GM18511 (cell line): ENCODE measurements at regions not wholly inside any gene's neighbourhood (a gene's known extent, or its start where the extent isn't known, plus 50 kb on each side); places are given as distances from the start of the nearest gene placed in this dataset.

ENCODE experiments used
- ATAC-seq: cut with Tn5 transposase; IDR thresholded peaks from one replicate; pipeline ENCODE4 v1.9.1; 2021; ENCODE audit warnings: mild to moderate bottlenecking, moderate library complexity; ENCODE audit not compliant: unreplicated experiment

DNA sequence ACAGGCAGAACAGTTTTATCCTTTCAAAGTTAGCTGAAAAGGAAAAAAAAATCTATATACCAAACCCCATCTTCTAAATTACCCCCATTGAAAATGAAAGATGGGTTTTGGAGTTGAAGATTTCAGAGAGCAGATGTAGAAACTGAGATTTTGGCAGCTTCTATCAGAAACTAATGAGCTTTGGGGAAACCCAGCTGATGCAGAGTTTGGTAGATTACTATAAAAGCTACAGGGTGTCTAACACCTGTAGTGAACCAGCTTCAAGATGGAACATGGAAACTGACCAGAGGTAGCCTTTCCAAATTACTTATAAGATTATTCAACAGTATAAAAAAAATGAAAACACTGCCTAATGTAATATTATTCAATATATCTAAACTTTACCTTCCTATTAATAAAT lies 583.1 kb downstream of the XIRP2 start:
- peak; percentile 42 for ATAC-seq

DNA sequence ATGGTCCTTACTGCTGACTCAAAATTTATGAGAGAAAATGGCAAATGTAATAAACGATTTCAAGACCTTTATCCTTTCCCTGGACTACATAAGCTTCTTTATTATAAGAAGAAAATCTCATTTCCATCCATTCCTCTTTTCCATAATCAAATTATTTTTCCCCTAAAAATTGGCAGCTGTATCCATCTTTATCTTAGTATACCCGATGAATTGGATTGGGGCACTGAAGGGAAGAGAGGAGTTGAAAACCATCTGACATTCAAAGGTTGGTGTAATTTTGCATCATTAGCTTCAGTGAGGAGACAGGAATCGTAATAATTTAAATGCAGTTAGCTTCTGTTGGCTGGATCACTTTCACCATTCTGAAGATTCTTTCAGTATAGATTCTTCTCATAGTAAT lies 574.1 kb downstream of the XIRP2 start:
- no peak for ATAC-seq

DNA sequence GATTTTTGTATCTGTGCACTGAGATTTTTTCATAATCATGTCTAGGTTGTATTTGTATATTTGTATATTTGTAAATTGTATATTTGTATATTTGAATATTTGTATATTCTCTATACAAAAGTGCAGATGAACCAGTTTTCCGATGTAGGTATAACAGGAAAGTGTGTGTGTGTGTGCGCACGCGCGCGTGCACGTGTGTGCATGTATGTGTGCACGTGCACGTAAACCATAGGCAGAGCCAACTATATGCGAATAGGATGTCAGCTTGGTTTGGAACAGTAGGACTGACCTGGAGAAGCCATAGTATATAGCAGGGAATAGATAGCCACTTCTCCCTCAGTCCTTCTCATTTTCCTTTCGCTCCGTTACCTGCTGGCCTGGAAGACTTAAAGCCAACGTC lies 565.8 kb downstream of the XIRP2 start:
- no peak for ATAC-seq

DNA sequence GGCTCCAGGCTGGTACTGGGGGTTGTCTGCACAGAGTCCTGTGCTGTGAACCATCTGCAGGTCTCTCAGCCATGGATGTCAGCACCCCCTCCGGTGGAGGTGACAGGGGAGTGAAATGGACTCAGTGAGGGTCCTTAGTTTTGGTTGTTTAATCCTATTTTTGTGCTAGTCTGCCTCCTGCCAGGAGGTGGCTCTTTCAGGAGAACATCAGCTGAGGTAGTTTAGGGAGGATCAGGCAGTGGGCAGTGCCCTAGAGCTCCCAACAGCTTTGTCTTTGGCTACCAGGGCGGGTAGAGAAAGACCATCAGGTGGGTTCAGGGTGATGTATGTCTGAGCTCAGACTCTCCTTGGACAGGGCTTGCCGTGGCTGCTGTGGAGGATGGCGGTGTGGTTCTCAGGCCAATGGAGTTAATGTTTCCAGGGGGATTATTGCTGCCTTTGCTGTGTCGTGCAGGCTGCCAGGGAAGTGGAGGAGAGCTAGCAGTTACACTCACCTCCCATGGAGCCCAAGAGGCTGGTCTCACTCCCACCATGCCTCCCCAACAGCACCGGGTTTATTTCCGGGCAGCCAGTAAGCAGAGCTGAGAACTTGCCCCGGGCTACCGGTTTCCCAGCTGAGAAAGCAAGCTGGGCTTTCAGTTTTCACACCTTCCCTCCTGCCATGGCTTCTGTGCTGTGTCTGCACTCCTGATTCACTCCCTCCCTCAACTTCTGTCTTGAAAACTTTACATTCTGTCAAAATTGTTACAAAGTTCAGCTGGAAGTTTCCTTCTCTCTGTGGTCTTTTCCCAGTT lies 563.4 kb downstream of the XIRP2 start:
- ATAC-seq, result no peak

DNA sequence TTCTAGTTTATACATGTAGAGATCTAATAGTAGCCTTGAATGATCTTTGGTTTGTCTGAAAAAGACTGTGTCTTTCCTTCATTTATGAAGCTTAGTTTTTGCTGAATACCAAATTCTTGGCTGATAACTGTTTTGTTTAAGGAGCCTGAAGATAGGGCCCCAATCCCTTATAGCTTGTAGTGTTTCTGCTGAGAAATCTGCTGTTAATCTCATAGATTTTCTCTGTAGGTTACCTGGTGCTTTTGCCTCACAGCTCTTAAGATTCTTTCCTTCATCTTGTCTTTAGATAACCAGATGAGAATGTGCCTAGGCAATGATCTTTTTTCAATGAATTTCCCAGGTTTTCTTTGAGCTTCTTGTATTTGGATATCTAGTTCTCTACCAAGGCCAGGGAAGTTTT lies 562.1 kb downstream of the XIRP2 start:
- no peak for ATAC-seq

DNA sequence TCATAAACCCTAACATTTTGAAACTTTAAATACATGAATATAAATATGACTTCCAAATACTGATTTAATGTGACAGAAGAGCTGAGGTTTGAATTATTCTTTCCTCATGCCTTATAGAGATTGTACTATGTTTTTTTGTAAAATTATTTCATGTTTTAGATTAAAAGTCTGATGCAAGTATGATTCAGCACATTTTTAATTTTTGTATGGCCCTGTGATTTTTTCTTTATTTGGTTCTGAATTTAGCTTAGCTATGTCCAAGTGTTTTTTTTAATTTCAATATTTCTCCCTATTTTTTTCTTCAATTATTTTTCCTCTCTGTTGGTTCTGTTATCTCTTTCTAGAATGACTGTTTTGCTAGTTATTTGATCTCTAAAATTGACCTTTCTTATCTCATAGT lies 552.1 kb downstream of the XIRP2 start:
- no peak for ATAC-seq

DNA sequence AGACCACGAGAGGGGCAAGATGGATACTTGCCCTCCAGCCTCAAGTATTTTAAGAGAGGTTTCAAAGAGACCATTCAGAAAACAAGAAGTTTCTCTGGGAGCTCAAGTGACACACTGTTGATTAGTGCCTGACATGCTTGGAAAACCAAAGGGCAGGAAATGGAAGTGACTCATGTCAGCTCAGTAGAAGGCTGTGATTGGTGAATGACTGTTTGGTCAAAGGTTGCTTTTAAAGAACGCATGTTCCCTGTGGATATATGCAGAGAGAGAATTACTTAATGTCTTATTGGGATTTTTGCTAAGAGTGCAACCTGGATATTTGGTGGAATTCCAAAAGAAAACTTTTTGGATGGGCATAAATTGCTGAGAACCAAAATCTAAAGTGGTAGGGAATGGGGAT lies 549.9 kb downstream of the XIRP2 start:
- ATAC-seq, result no peak

DNA sequence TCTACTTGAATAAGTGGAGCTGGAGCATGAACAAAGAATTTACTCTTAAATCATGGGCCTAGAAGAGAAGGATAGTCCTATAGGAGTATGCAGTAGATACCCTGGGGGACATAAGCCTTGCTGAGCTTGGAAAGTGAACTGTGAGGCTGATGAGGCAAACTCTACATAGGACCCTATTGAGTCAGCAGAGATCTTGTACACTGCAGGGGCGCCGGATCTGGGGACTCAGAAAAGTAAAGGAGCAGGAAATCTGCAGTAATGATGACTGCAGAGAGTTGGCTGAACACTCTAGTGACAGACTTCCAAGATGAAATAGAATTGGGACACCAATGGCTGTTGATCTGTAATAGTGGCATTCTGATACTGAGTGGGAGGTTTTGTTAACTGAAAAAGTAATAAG lies 543.7 kb downstream of the XIRP2 start:
- ATAC-seq, result no peak

DNA sequence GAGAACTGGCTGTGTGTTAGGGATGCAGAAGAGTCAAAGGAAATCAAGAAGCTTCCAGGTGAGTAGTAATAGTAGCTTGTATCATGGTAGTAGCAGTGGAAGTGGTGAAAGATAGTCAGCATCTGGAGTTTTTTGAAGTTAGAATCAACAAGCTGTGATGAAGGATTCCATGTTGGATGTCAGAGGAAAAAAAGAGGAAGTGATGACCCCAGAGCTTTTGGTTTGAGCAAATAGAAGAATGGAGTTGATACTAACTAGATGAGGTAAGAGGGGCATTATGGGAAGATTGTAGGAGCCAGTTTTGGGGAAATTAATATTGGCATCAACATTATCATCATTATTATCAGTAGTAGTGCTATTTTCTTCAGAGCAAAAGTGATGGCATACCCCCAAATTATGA lies 542.2 kb downstream of the XIRP2 start:
- ATAC-seq, result no peak

DNA sequence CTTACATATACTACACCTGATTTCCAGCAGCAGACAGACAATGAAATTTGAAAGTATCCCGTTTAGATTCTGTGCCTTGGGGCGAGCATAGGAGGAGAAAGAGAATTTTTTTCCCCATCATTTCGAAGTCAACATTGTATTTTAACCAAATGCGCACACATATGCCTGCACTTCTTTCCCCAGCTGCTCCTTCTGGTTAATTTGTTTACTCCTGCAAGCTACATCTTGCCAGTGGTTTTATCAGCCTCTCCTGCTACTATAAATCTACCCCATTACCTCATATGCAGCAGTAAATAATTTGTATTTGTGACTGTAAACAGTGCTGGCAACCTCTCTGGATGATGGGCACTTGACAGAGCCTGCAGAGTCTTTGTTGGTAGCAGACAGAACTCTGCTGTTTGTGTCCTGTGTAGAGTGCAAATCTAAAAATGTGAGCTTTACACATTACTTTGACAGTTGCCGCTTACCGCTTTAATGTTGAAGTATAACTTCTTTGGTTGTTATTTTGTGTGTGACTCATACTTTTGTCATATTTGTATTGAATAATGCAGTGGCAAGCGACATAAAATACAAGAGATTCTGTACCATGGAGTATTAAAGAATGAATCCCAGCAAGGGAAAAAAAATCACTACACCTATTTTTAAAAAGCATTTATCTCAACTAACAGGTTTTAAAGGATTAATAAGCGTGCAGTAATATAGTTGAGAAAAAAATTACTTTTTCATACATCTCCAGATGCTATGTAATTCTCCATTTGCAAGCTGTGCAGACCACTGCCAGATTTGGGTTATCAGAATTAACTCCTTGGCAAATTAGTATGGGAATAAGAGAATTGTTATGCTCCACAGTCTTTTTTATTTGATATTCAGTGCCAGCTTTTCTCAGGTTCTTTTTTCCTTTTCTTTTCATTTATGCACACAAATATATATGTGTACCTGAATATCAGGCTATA lies 536.8 kb downstream of the XIRP2 start:
- no peak for ATAC-seq

DNA sequence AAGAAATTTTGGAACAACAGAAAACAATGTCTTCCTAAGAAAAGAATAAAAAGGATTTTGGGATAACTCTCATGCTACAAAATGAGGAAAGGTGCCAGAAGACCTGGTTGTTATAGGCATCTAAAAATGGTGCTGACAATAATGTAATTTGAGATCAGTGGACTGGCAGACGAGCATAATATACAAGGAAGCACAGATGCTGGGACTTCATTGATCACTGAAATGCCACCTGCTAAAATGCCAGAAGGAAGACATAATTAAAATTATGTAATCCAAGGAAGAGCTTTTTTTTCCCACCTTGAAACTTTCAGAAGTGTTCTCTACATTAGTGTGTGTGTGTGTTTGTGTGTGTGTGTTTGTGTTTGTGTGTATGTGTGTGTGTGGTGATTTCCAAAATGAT lies 535.9 kb downstream of the XIRP2 start:
- ATAC-seq, result no peak

DNA sequence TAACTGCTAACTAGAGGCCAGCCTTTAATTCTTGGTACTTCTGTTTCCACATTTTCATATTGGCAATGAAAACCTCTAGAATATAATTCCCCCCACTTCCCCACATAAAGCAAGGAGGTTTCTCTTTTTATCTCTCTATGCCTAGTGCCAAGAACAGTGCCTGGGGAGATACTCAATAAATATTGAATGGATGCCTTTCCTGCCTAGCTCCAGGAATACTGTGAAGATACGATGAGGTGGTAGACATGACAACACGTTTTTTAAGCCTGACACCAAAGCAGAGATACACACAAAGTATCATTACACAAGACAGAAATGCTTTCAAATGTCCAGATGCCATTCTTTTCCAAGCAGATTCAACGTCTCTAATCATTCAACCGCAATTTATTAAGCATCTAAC lies 535.5 kb downstream of the XIRP2 start:
- no peak for ATAC-seq

DNA sequence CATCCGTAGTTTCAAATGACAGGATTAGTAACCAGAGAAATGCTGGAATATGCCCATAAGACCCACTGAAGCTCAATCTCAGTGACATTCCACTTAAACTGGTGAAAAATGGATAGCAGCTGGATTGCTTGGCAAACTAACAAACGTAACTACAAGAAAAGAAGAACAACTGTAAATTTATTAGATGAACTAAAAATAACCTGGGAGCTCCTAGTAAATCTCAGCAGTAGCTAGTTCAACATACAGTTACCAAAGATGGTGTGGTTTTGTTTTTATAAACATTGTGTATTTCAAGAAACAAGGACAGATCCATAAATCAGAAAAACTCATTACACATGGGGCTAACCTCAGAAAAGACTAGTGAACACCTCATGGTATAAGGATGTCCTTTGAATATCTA lies 531.9 kb downstream of the XIRP2 start:
- ATAC-seq, result no peak

DNA sequence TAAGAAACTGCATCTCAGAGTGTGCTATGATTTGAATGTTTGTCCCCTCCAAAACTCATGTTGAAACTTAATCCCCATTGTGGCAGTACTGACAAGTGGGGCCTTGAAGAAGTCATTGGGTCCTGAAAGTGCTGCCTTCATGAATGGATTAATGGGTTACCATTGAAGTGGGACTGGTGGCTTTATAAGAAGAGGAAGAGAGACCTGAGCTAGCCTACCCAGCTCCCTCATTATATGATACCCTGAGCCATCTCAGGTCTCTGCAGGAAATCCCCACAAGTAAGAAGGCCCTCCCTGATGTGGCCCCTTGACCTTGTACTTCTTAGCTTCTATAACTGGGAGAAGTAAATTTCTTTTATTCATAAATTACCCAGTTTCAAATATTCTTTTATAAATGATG lies 526.8 kb downstream of the XIRP2 start:
- ATAC-seq, result no peak

DNA sequence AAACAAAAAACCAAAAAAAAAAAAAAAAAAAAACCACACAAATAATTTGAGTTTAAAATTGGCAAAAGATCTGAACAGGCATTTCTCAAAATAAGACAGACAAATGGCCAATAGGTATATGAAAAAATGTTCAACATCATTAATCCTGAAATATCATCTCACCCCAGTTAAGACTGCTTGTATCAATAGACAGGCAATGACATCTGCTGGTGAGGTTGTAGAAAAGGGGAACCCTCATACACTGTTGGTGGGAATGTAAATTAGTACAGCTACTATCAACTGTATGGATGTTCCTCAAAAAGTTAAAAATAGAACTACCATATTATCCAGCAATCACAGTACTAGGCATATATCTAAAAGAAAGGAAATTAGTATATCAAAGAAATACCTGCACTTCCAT lies 523.1 kb downstream of the XIRP2 start:
- ATAC-seq, result no peak

DNA sequence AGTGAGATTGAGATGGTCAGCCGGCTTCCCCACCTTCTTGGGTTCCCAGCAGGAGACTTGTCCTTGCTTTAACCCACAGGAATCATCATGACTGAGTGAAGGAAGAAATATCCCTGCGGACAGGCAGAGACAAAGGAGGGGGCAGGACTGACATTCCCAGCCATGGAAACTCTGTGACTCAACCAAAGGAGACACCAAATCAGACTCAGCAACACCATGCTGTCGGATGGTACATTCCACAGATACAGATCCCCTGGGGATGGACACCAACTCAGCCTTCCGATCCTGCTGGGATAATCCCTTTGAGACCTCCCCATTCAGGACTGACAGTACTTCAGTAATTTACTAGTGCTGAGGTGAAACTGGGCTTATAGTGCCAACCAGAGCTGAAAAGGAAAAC lies 518.3 kb downstream of the XIRP2 start:
- ATAC-seq, result no peak

DNA sequence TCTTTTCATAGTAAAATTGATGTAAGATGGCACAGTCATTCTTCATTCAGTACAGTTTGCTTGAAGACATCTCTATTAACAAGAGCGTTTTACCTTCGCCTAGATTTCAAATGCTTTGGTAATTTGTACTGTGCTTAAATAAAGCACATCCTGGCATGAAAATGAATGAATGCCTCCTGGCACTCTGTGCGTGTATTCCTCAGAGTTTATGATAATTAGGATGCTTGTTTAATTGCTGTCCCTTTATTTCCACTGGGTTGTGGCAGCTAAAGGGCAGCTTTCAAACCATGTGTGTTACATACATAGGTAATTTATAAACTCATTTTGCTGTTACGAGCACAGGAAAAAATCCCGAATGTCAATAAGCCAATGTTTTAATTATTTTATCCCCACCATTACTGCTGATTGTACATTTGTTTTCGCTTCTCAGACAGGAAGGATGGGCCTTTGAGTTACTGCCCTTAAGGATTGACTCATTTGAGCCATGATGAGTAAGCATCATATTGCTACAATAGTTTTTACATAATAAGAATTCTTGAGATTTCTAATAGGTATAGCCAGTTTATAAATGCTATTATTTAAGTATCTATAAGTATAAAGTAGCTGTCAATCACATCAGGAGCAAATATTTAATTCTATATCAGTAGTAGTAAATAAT lies 516.5 kb downstream of the XIRP2 start:
- no peak for ATAC-seq

DNA sequence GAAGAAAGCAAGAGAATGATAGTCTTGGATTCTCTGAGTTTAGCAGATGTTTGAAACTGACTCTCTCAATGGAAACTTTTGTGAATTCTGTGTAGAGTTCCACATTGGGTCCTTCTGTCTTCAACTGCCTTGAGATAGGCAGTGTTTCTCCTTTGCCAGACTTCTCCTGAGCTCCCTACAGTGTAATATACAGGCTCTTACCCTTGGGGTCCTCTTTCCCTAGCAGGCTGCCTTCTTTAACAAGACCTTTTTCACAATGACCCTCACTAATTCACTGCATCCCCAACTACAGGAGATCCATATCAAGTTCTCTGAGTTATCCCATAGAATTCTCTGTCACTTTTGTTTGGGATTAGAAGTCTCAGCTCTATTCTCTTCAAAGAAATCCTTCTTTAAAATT lies 513.0 kb downstream of the XIRP2 start:
- no peak for ATAC-seq

DNA sequence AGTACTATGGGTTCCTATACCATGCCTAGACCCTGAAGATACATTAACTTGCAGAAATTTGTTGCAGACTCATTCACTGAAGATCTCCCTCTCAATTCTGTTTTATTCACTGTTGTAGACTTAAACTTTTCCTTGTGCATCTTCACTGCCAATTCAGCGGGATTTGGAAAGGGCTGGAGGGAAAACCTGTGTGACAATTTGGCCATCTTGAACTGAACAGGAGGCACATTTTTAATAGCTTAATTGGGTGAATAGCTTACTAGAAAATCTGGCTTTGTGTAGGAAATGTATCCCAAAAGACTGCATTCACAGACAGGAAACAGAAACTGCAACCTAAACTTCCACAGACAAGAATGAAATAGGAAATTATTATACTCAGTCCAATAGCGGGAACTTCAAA lies 512.3 kb downstream of the XIRP2 start:
- ATAC-seq, result no peak

DNA sequence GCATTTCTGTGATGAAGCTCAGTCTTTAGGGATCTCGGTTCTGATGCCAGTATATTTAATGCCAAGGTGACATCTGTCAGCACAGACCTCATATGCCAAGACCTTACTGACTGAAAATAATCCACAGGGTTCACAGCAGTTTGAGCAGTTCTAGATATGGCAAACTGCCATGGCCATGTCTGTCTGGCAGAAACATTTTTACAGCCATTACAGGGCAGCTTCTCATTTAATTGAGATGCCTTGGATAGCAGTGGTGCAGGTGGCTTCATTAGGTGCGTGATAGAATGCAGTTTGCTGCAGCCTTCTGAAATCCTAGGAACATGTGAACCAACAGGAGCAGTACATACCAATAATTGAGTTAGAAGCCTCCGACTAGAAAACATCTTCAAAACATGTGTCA lies 510.6 kb downstream of the XIRP2 start:
- no peak for ATAC-seq

DNA sequence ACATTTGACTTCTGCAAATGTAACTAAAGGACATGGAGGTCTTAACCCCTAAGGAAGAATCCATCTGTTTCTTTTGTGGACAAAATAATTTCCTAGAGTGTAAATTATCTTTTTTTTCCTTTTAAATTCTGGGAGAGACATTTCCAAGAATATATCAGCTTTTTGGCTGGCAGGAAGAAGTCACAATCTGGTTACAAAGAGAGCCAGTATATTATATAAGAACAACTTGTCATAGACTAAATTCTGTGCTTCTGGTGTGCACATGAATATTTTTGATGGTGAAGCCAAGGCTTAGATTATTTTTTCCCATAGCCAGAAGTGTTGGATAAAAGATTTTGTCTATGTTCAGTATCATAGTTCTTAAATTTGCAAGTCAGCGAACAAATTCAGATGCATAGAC lies 500.6 kb downstream of the XIRP2 start:
- no peak for ATAC-seq

DNA sequence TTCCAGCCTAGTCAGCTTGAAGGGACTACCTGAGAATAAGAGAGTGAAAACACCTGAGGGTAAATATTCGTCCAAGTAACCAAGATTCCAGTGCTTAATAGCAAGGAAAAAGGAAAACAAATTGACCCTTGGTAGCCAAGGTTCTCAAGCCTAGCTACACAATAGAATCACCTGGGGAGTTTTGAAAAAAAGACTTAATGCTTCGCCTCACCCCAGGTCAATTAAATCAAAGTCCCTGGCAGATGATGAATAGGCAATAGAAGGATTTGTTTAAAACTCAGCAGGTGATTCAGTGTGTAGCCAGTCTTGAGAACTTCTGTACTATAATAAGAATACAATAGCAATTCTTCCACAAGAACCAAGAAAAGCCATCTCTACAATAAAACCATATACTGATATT lies 500.2 kb downstream of the XIRP2 start:
- ATAC-seq, result no peak
